ENCODE measurements at regions not wholly inside any gene's neighbourhood (a gene's known extent, or its start where the extent isn't known, plus 50 kb on each side); places are given as distances from the start of the nearest gene placed in this dataset.

DNA sequence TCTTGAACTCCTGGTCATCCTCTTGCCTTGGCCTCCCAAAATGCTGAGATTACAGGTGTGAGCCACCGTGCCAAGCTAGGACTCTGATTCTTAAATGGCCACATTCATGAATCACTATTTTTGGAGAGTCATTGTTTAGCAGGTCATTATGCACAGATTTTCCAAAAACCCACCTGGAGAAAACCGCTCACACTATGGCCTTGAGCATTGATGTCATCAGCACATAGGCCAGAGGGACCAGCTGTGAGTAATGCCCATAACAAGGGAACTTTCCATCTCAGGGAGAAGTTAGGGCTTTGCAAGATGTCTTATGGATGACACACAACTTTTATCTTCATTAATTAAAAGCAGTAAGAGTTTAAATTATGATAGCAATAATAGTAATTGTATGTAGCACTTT, 86.4 kb upstream of the KIF5B start (continued):
- TF ChIP-seq SRF (IDR thresholded peaks at IDR 0.05; ENCODE audit: low read depth) (no peak), POLR2AphosphoS5 (IDR thresholded peaks at IDR 0.05; ENCODE audit: low read depth, low read length) (no peak), YY1 (IDR thresholded peaks at IDR 0.05; ENCODE audit: extremely low read depth, insufficient replicate concordance, low read depth, low read length) (no peak), CEBPB (IDR thresholded peaks at IDR 0.05; ENCODE audit: low read depth) (no peak)

DNA sequence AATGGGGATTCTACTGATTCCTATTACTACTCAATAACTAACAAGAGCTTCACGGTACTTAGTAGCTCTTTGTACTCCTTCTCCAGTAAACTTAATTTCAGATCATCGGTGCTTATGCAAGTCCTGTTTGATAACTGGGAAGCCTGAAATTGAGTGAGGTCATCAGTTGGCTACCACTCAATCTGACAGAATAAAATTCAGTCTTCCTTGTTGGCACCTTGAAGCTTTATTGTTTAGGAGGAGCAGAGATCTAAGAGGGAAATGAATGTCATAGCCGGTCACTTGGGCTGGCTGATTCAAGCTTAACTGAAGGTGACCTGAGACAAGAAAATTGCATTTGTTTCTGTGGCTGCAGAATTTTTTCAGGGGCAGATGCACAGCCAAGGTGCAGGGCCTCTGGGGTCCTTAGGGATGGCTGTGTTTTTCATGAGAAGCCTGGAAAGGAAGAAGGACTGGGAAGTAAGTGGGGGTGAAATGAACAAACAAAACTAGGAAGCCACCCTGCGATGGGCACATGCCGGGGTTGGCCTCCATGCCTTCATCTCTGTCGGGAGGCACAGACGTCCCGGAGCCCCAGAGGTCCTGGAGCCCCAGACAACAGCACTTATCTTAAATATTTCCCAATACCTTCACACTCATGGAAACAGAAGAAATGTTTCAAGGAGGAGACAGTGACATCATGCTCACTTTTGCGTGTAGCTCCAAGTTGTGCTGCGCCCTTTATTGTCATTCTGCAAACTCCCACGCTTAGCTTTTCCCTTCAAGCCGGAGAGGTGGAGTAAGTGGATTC, 85.0 kb upstream of the KIF5B start:
- RAD21 ChIA-PET (ENCODE audit: low non-redundant PET in 1 of 2, low total read pairs in 2 of 2, uncharacterized antibody in 2 of 2, unreplicated experiment in 2 of 2) = no interaction called here
- no peak overlapping the region for H3K4me2 ChIP-seq (ENCODE audit: low read length)

More for the DNA sequence above, 85.0 kb upstream of the KIF5B start:
- Histone ChIP-seq H2AFZ (ENCODE audit: low read depth, low read length, poor library complexity, severe bottlenecking) (no peak overlapping the region), H3K79me2 (ENCODE audit: insufficient read depth, low read length) (no peaks in the 10 kb centered on the region), H3K4me3 (replicated peaks in 1 of 2; ENCODE audit: low read depth in 1 of 2, low read length in 2 of 2) (no peak overlapping the region), H3K9me2 (ENCODE audit: insufficient read depth) (no peaks in the 10 kb centered on the region), H4K20me1 (ENCODE audit: insufficient read depth) (no peaks in the 10 kb centered on the region), H3K27me3 (ENCODE audit: insufficient read depth, low read length) (no peaks in the 10 kb centered on the region), H3K9me3 (ENCODE audit: control insufficient read depth in 1 of 2, insufficient read depth in 1 of 2, low read depth in 1 of 2, low read length in 2 of 2) (no peaks in the 10 kb centered on the region), H3K36me3 (ENCODE audit: control insufficient read depth in 1 of 2, insufficient read depth in 2 of 2, low read length in 2 of 2) (no peaks in the 10 kb centered on the region), H3K27ac (ENCODE audit: low read depth, low read length) (no peak overlapping the region), H3K9ac (ENCODE audit: low read length) (no peak overlapping the region), H3K4me1 (ENCODE audit: control insufficient read depth in 1 of 2, insufficient read depth in 2 of 2, low read length in 2 of 2) (peaks cover 11 to 22% of the 10 kb centered on the region in 2 experiments)
- TF ChIP-seq YY1 (IDR thresholded peaks at IDR 0.05; ENCODE audit: extremely low read depth, insufficient replicate concordance, low read depth, low read length) (no peak), TCF7L2 (IDR thresholded peaks at IDR 0.05; ENCODE audit: borderline replicate concordance, extremely low read depth, insufficient read depth, insufficient read length) (no peak), CBX3 (IDR thresholded peaks at IDR 0.05; ENCODE audit: low read depth) (no peak), ELF1 (IDR thresholded peaks at IDR 0.05; ENCODE audit: borderline replicate concordance, low read depth) (no peak), ZFX (IDR thresholded peaks at IDR 0.05) (no peak), RAD21 (IDR thresholded peaks at IDR 0.05; ENCODE audit: low read depth) (no peak)
- TF ChIP-seq, protein P1, sequence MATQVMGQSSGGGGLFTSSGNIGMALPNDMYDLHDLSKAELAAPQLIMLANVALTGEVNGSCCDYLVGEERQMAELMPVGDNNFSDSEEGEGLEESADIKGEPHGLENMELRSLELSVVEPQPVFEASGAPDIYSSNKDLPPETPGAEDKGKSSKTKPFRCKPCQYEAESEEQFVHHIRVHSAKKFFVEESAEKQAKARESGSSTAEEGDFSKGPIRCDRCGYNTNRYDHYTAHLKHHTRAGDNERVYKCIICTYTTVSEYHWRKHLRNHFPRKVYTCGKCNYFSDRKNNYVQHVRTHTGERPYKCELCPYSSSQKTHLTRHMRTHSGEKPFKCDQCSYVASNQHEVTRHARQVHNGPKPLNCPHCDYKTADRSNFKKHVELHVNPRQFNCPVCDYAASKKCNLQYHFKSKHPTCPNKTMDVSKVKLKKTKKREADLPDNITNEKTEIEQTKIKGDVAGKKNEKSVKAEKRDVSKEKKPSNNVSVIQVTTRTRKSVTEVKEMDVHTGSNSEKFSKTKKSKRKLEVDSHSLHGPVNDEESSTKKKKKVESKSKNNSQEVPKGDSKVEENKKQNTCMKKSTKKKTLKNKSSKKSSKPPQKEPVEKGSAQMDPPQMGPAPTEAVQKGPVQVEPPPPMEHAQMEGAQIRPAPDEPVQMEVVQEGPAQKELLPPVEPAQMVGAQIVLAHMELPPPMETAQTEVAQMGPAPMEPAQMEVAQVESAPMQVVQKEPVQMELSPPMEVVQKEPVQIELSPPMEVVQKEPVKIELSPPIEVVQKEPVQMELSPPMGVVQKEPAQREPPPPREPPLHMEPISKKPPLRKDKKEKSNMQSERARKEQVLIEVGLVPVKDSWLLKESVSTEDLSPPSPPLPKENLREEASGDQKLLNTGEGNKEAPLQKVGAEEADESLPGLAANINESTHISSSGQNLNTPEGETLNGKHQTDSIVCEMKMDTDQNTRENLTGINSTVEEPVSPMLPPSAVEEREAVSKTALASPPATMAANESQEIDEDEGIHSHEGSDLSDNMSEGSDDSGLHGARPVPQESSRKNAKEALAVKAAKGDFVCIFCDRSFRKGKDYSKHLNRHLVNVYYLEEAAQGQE (IDR thresholded peaks at IDR 0.05; ENCODE audit: low read depth) = no peak
- ChIA-PET CTCF (no interaction called here), POLR2A (no interaction called here)
- intact Hi-C loops (cut with micrococcal nuclease) = no loop called here
- BruUV-seq (replicated peaks) = no TSS peak
- ATAC-seq (no peak), DNase-seq (ENCODE audit: low read depth, low spot score) (no peak)
